Caco-2 (cell line): ENCODE measurements at regions not wholly inside any gene's neighbourhood (a gene's known extent, or its start where the extent isn't known, plus 50 kb on each side); places are given as distances from the start of the nearest gene placed in this dataset.

ENCODE experiments used
- BruUV-seq: library from RNA; stranded (reverse); fragments of 400-500 nt; replicated peaks from 2 replicates; lab custom pipeline; 2021; lab: Mats Ljungman, UMichigan
- CTCF ChIA-PET: fragments of 300-600 bp; sonication (Branson Sonifier 250); formaldehyde crosslinking; loops from one replicate; lab custom pipeline; 2022; ENCODE audit warnings: antibody characterized with exemption; lab: Charles Lee
- POLR2A ChIA-PET: fragments of 300-600 bp; sonication (Branson Sonifier 250); formaldehyde crosslinking; loops from one replicate; lab custom pipeline; 2022; ENCODE audit warnings: antibody characterized with exemption; lab: Charles Lee
- DNase-seq, 2 experiments: peaks; one replicate each; pipeline versions ENCODE4 v3.0.0 to v3.0.0-alpha.2; 2020 to 2022
- H3K27me3 ChIP-seq: replicated peaks from 2 replicates; pipeline ENCODE4 v1.6.0; 2011; ENCODE audit warnings: low read length; ENCODE audit not compliant: control insufficient read depth, insufficient read depth
- H3K36me3 ChIP-seq: 2 replicates; pipeline ENCODE4 v1.5.1; 2011; ENCODE audit warnings: low read length; ENCODE audit not compliant: control insufficient read depth, insufficient read depth
- H3K4me1 ChIP-seq: fragments of 250-450 bp; sonication (Bioruptor Pico); 2 replicates; pipeline ENCODE4 v1.5.1; 2020; ENCODE audit warnings: mild to moderate bottlenecking
- H3K4me3 ChIP-seq: 2 replicates; pipeline ENCODE4 v1.5.1; 2011; ENCODE audit warnings: low read depth, mild to moderate bottlenecking, control low read depth, low read length
- H3K9me3 ChIP-seq: fragments of 250-450 bp; sonication (Bioruptor Pico); 2 replicates; pipeline ENCODE4 v1.5.1; 2020; ENCODE audit warnings: mild to moderate bottlenecking, moderate library complexity
- H3K27ac Mint-ChIP-seq: one replicate; pipeline ENCODE4 v1.8.0; 2022; ENCODE audit warnings: mixed read lengths; ENCODE audit not compliant: unreplicated experiment
- H3K27me3 Mint-ChIP-seq: one replicate; pipeline ENCODE4 v1.8.0; 2022; ENCODE audit warnings: mixed read lengths; ENCODE audit not compliant: insufficient read depth, unreplicated experiment
- H3K36me3 Mint-ChIP-seq: one replicate; pipeline ENCODE4 v1.8.0; 2022; ENCODE audit warnings: mild to moderate bottlenecking, mixed read lengths; ENCODE audit not compliant: insufficient read depth, unreplicated experiment
- H3K4me1 Mint-ChIP-seq: one replicate; pipeline ENCODE4 v1.8.0; 2022; ENCODE audit warnings: low read depth, mixed read lengths; ENCODE audit not compliant: unreplicated experiment
- H3K4me3 Mint-ChIP-seq: one replicate; pipeline ENCODE4 v1.8.0; 2022; ENCODE audit warnings: mild to moderate bottlenecking, moderate library complexity, mixed read lengths; ENCODE audit not compliant: unreplicated experiment
- H3K9me3 Mint-ChIP-seq: one replicate; pipeline ENCODE4 v1.8.0; 2022; ENCODE audit warnings: mixed read lengths; ENCODE audit not compliant: unreplicated experiment
- intact Hi-C: fragments of 100-400 bp; cut with micrococcal nuclease; formaldehyde crosslinking; loops from one replicate; pipeline ENCODE4 v1.10.0; 2022; ENCODE audit not compliant: unreplicated experiment
- TF ChIP-seq, protein P1 (sequence below), 2 experiments: fragments of 200-600 bp in 1 of 2; IDR thresholded peaks; 1 replicate in 1 of 2; 2 replicates in 1 of 2; pipeline versions ENCODE4 v1.5.1 to v1.8.0; 2011 to 2022; ENCODE audit warnings: antibody characterized with exemption in 1 of 2, control low read depth in 1 of 2, inconsistent platforms in 1 of 2, low read depth in 1 of 2, low read length in 1 of 2, mild to moderate bottlenecking in 1 of 2, moderate library complexity in 1 of 2; ENCODE audit not compliant: insufficient read depth in 1 of 2, severe bottlenecking in 1 of 2, unreplicated experiment in 1 of 2

DNA sequence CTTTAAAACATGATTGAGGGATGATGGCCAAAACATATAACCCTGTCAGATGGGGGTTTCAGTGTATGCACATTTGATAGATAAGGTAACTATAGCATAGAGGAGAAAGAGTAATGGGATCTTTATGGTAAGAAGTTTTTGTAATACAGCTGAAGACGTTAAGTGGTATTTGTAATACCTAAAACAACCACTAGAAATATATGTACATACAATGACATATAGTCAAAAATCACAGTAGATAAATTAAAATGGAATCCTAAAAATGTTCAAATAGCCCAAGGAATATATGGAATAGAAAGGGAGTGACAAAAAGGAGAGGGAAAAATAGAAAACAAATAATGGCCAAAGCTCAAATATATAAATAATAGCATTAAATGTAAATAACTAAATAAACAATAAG is 371.3 kb upstream of the FSTL5 start:
- CTCF ChIA-PET, result interaction anchor here (0.6 kb wide), 1 partner anchor 21 kb away, joined by 4 read pairs; no protein-coding TSS in a partner anchor
- TF ChIP-seq, protein P1, sequence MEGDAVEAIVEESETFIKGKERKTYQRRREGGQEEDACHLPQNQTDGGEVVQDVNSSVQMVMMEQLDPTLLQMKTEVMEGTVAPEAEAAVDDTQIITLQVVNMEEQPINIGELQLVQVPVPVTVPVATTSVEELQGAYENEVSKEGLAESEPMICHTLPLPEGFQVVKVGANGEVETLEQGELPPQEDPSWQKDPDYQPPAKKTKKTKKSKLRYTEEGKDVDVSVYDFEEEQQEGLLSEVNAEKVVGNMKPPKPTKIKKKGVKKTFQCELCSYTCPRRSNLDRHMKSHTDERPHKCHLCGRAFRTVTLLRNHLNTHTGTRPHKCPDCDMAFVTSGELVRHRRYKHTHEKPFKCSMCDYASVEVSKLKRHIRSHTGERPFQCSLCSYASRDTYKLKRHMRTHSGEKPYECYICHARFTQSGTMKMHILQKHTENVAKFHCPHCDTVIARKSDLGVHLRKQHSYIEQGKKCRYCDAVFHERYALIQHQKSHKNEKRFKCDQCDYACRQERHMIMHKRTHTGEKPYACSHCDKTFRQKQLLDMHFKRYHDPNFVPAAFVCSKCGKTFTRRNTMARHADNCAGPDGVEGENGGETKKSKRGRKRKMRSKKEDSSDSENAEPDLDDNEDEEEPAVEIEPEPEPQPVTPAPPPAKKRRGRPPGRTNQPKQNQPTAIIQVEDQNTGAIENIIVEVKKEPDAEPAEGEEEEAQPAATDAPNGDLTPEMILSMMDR (IDR thresholded peaks at IDR 0.05; ENCODE audit: insufficient read depth in 1 of 2, low read depth in 1 of 2, low read length in 1 of 2, severe bottlenecking in 1 of 2, unreplicated experiment in 1 of 2), result peak in 1 of 2 experiments; percentile 16
- H3K27me3 Mint-ChIP-seq, result peaks cover 4% of the 10 kb centered on the region

DNA sequence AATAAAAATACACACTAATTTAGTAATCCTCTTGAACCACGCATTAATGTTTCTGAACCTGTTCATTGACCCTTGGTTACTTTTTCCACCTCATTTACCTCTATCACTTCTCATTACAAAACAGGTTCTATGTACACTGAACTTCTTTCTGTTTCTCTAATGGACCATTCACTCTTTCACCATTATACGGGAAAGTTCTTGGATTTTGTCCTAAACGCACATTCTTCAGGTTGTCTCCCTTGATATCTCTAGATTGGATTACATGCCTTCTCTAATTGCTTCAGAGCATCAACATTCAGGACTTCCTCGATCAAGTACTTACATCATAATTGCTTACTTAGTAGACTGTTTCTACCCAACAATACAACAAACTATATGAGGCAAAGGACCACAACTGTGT is 359.4 kb upstream of the FSTL5 start:
- TF ChIP-seq, protein P1 (IDR thresholded peaks at IDR 0.05; ENCODE audit: insufficient read depth in 1 of 2, low read depth in 1 of 2, low read length in 1 of 2, severe bottlenecking in 1 of 2, unreplicated experiment in 1 of 2), result no peak
- no peak overlapping the region for H3K4me3 Mint-ChIP-seq
- POLR2A ChIA-PET, result no interaction called here

More for the DNA sequence above, 371.3 kb upstream of the FSTL5 start:
- Histone ChIP-seq H3K4me3 (no peak overlapping the region), H3K9me3 (no peaks in the 10 kb centered on the region), H3K36me3 (no peaks in the 10 kb centered on the region), H3K27me3 (no peaks in the 10 kb centered on the region), H3K4me1 (no peaks in the 10 kb centered on the region)
- no peaks in the 10 kb centered on the region for H3K9me3 Mint-ChIP-seq
- intact Hi-C loops, result no loop called here
- H3K4me3 Mint-ChIP-seq, result no peak overlapping the region
- DNase-seq, result no peak
- no peaks in the 10 kb centered on the region for H3K4me1 Mint-ChIP-seq
- POLR2A ChIA-PET, result no interaction called here
- no TSS peak for BruUV-seq
- H3K36me3 Mint-ChIP-seq, result no peaks in the 10 kb centered on the region
- no peak overlapping the region for H3K27ac Mint-ChIP-seq

DNA sequence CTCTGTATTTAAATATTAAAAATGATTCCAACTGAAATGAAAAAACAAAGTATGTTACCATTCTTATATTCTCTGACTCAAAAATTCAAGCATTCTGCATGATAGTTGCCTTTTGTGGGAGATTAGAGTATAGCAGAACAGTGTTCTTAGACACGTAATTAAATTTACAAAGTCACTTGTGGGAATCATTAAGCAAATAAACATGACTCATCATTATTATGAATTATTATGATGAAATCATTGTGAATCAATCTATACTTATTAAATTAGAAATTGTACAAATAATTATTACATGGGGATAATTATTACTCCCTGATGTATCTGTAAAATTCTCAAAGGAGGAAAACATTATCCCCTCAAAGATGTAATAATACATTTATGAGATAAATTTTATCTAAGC is 358.9 kb upstream of the FSTL5 start:
- H3K4me1 ChIP-seq, result no peaks in the 10 kb centered on the region
- intact Hi-C loops, result no loop called here
- TF ChIP-seq, protein P1 (IDR thresholded peaks at IDR 0.05; ENCODE audit: insufficient read depth in 1 of 2, low read depth in 1 of 2, low read length in 1 of 2, severe bottlenecking in 1 of 2, unreplicated experiment in 1 of 2), result no peak
- DNase-seq, result no peak
- H3K4me3 Mint-ChIP-seq, result no peak overlapping the region
- H3K36me3 ChIP-seq, result no peaks in the 10 kb centered on the region
- H3K4me1 Mint-ChIP-seq, result no peaks in the 10 kb centered on the region
- H3K27ac Mint-ChIP-seq, result no peak overlapping the region
- no peaks in the 10 kb centered on the region for H3K27me3 ChIP-seq
- H3K4me3 ChIP-seq, result no peak overlapping the region
- H3K27me3 Mint-ChIP-seq, result peaks cover 3% of the 10 kb centered on the region
- BruUV-seq, result no TSS peak
- no peaks in the 10 kb centered on the region for H3K9me3 ChIP-seq
- ChIA-PET CTCF (no interaction called here), POLR2A (no interaction called here)
- H3K9me3 Mint-ChIP-seq, result no peaks in the 10 kb centered on the region
- no peaks in the 10 kb centered on the region for H3K36me3 Mint-ChIP-seq

More for the DNA sequence above, 359.4 kb upstream of the FSTL5 start:
- intact Hi-C loops, result no loop called here
- CTCF ChIA-PET, result no interaction called here
- Histone ChIP-seq H3K4me3 (no peak overlapping the region), H3K4me1 (no peaks in the 10 kb centered on the region), H3K9me3 (no peaks in the 10 kb centered on the region), H3K36me3 (no peaks in the 10 kb centered on the region), H3K27me3 (no peaks in the 10 kb centered on the region)
- no peak for DNase-seq
- no peaks in the 10 kb centered on the region for H3K36me3 Mint-ChIP-seq
- no TSS peak for BruUV-seq
- H3K27ac Mint-ChIP-seq, result no peak overlapping the region
- no peaks in the 10 kb centered on the region for H3K9me3 Mint-ChIP-seq
- peaks cover 3% of the 10 kb centered on the region for H3K27me3 Mint-ChIP-seq
- no peaks in the 10 kb centered on the region for H3K4me1 Mint-ChIP-seq
